LHCN-M2 (cell line): ENCODE measurements at regions not wholly inside any gene's neighbourhood (a gene's known extent, or its start where the extent isn't known, plus 50 kb on each side); places are given as distances from the start of the nearest gene placed in this dataset.
"Not testable (repeated sequence)": the region's sequence is repeated elsewhere in the genome, so short reads cannot be mapped to it uniquely, and the experiment has no call there.

ENCODE experiments used
- DNase-seq: peaks from one replicate; pipeline ENCODE4 v3.0.0-alpha.2; 2012; ENCODE audit warnings: low read depth

DNA sequence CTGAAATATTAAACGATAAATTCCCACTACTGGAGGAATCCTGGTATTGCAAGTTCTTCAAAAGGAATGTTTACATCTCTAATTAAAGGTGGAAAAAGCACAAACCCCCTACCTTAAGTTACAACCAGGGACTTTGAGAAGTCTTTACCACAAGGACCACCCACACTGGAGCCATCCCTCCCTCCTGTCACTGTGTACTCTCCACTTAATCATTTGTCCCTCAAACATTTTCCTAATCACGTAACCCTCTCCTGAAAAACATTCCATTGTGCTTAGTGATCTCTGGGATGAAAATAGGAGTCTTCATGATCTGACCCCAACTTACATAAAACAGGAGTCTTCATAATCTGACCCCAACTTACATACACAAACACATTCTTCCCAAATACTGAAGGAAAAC is 85.7 kb downstream of the SUCLG1 start:
- DNase-seq = no peak

DNA sequence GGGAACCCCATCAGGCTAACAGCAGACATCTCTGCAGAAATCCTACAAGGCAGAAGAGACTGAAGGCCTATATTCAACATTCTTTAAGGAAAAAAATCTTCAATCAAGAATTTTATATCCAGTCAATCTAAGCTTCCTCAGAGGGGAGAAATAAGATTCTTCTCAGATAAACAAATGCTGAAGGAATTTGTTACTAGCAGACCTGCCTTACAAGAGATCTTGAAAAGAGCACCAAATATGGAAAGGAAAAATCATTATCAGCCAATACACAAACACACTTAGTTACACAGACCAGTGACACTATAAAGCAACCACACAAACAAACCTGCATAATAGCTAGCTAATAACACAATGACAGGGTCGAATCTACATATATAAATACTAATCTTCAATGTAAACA is 96.5 kb downstream of the SUCLG1 start:
- no peak for DNase-seq

DNA sequence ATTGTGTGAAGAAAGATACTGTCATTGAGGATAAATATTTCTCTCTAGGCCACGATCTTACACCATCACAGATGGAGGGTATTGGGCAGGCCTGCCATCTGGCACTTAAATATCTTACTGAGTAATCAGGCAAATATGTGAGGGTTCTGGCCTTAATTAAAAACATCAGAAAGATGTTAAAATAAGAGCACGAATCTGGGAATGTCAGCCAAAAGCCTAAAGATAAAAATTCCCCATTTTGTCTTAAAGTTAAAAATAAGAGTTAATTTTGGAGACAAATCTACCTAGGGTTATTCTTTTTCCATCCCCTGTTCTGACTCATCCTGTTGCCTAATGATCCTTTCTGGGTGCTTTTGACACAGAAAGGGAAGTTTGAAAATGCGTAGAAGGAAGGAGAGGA is 121.0 kb downstream of the SUCLG1 start:
- no peak for DNase-seq

DNA sequence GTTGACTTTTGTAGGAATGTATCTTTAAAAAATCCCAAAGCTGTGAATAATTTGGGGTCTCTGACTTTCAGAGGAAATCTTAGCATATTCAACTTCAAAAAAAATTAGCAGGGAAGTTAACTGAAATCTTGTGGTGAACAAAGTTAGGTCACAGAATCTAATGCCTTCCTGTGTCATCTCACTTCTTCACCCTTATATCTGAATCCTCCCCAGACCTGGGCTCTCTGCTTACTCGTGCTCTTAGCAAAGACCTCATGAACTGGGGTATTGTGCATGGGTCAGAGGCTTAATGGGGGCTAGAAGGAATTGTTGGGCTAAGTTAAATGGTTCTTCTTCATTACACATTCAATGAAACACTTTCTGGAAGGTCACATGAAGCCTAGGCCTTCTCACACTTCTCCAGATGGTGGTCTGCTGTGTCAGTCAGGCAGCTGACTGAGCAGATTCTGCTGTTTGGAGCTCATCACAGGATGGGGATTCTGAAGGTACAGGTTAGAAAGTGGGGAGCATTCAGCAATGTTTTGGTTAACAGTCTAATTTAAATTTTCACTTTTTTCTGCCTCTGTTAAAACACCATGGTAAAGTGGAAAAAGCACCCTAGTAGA is 131.3 kb downstream of the SUCLG1 start:
- no peak for DNase-seq

DNA sequence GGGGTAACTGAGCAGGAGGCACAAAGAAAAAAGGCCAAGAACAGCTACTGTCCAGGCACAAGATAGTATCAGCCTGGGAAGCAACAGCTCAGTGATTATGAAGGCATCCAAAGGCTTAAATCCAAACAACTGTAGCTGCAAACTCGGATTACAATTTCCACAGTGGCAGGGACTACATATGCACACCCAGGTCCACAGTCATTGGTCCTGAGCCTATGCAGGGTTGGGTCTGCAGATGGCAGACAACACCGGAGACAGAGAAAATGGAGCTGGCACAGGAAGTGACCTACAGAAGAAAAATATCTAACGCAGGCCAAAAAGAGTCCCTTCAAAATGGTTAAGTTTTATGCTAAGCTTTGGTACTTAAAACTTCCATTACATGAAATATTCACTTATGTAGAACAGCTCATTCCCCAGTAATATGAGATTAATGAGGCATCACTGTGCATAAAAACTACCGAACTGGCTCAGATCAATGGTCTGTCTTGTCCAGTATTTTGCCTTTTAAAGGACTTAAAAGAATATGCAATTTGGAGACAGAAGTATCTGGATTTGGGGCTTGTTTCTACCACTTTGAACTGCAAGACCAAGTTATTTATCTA is 132.1 kb downstream of the SUCLG1 start:
- DNase-seq = no peak

DNA sequence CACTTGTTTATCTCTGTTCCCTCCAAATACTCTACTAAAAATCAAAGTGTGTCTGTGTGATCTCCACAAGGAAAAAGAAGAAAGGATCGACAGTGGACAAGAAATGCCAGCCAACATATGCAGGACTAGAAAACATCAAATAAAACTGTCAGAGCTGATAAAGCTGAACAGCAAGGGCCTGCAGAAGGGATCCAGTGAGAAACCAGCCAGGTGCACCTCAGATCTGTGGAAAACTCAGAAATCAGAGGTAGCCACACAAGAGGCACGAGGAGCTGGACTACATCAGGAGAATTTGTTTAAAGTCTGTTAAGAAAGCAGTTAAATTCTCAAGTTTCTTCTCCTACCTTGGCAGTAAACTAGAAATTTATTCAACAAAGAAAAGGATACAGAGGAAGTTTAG is 135.2 kb downstream of the SUCLG1 start:
- DNase-seq = no peak

DNA sequence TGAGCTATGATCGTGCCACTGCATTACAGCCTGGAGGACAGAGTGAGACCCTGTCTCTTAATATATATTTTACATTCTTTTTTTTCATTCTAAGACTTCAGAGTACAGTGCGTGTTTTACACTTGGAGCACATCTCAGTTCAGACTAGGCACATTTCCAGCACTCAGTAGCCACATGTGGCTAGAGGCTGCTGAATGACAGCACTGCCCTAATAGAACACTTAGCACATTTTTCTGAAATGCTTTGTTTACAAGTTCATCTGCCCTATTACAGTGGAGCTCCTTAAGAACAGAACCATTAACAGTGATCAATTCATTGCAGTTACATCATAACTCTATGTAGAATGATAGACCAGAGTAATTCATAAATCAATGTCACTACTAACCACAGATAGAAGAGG is 138.1 kb downstream of the SUCLG1 start:
- no peak for DNase-seq

DNA sequence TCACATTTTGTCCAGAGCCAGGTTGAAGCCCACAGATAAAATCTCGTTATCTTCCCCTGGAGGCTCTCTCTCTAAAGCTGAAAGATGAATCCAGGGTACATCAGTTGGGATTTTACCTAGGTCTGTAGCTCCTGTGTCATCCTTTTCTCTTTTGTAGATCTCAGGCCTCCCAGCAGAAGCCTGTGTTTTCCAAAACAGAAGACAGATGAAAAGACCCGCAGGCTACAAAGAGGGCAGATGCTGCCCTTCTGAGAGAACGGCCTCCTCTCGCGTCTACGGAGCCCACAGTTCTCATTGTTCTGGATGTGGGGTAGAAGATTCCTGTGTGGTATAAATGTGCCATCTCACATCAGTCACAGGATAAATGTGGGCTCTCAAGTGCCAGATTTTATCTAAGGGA is 139.5 kb downstream of the SUCLG1 start:
- DNase-seq = no peak

DNA sequence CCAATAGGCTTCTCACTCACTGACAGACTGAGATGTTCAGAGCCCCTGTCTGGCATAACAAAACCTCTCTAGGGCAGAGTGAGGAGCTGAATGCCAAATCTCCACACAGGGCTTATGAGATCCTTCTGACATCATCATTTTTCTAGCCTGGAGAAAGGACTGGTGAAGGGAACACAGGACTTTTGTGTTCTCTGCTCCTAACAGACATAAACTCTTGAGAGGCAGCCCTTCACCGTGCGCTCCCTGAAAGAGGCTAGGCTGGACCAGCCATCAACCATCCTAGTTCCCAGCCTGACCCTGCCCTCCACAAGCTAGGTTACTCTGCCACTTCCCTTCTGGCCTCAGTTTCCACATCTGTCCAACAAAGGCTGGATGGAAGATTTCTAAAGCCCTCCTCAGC is 141.9 kb downstream of the SUCLG1 start:
- DNase-seq = no peak

DNA sequence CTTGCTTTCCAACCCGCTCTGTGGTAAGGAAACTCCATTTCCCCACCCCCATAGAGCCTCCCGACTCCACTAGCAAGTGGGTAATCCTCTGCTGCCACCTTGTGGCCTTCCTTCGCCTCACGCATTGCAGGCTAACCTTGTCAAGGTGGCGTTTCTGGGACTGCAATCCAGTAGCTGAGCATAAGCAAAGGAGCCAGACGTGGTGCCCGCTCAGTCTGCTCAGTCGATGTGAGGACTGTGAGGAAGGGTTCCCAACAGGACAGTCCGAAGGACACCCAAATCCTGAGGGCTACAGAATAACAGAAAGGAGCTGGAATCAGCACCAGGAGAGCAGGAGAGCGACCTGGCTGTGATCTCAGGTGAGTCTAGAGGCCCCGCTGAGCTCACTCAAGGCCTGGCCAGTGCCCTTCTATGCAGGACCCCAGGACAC is 144.2 kb downstream of the SUCLG1 start:
- DNase-seq = peak; percentile 62

DNA sequence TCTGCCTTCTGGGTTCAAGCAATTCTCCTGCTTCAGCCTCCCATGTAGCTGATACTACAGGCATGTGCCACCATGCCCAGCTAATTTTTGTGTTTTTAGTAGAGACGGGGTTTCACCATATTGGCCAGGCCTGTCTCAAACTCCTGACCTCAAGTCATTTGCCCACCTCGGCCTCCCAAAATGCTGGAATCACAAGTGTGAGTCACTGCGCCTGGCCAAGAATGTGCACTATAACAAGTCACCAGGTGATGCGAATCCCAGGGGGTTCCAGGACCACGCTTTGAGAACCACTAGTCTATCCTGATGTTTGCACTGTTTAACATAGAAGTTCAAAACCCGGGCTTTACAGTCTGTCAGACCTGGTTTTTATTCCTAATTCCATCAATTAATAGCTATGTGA is 144.8 kb downstream of the SUCLG1 start:
- DNase-seq = no peak

DNA sequence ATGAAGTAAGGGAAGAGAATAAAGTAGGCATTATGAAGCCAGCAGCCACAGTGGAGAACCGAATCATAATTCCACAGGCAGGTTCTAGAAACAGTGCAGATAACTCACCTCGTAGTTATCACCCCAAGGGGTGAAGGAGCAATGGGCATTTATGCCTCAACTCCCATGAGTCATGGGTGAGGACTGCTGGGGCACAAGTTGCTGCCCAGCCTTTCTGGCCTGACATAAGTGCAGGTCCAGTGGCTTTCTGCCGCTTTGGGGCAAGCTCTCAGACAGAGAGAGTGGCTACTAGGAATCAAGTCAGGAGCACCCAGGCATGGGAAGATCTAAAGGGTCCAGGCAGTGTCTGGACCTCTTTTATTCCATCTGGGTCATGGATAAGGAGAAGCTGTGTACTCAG is 149.8 kb downstream of the SUCLG1 start:
- no peak for DNase-seq

DNA sequence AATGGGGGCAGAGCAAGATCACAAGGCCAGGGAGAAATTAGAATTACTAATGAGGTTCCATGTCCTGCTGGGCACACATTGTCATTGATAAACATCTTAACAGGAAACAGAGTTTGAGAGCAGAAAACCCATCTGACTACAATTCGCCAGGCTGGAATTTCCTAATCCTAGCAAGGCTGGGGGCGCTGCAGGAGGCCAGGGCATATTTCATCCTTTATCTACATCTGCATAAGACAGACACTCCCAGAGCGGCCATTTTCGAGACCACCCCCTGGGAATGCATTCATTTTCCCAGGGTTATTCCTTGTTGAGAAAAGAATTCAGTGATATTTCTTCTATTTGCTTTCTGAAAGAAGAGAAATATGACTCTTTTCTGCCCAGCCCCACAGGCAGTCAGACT is 152.7 kb downstream of the SUCLG1 start:
- no peak for DNase-seq

DNA sequence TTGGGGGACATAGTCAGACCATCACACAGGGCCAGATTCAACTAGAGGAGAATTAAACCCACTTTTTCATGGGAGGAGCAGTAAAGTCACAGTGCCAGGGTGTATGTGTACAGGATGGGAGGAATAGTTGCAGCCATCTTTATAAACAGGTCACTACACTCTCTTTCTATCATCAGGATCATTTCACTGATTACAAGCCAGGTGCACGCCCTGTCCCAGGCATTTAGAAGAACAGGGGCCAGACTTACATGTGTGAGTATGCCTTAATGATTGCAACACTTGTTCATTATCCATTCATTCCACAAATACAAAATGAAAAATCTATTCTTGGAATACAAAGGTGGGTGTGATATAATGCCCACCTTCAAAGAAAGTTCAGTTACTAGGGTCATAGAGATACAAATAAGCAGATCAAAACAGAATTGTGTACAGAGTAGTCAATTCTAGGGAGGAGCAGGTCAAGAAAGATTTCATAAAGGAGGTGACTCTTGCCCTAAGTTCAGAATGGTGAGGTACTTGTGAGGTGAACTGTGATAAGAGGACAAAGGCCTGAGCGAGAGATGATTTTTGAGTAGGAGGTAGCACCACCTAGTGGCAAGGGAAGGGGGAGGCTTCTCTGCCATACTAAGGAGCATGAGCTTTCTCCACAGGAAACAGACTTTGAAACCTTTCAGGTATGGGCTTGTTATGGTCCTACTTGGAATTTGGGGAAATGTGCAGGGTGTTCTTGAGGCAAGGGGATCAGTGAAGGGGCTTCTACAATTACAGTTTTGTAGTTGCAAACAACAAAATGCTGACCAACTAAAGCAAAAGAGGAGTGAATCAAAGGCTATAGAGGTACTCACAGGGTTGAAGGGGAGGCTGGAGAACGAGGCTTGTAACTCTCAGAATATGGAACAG is 156.3 kb downstream of the SUCLG1 start:
- peak; percentile 34 for DNase-seq

DNA sequence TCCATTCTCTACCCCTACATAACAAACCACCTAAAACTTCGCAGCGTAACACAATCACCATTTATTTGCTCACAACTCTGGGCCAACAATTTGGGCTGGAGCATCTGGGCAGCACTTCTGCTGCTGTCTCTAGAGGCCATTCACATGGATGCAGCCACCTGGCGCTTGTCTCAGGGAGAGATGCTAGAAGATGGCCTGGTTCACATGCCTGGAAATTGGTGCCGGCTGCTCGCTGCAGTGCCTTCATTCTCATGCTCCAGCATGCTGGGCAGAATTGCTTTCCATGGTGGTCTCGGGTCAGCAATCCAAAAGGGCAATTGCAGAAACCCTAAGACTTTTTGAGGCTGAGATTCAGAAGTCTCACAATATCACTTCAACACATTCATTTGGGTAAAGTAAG is 157.4 kb downstream of the SUCLG1 start:
- no peak for DNase-seq

DNA sequence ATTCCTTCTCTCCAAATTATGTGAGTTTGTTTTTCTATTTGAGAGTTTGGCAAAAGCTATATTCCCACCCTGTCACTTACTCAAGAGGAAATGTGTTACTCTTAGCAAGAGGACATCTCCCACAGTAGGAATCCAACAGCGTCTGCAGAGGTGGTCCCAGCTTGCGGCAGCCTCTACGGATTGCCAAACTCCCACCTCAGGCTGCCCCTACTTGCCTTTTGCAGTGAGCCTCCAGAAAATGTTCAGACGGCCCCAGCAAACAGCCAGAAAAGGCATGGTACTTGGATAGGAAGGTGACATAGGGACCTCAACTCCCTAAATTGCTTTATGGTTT is 158.4 kb downstream of the SUCLG1 start:
- no peak for DNase-seq

DNA sequence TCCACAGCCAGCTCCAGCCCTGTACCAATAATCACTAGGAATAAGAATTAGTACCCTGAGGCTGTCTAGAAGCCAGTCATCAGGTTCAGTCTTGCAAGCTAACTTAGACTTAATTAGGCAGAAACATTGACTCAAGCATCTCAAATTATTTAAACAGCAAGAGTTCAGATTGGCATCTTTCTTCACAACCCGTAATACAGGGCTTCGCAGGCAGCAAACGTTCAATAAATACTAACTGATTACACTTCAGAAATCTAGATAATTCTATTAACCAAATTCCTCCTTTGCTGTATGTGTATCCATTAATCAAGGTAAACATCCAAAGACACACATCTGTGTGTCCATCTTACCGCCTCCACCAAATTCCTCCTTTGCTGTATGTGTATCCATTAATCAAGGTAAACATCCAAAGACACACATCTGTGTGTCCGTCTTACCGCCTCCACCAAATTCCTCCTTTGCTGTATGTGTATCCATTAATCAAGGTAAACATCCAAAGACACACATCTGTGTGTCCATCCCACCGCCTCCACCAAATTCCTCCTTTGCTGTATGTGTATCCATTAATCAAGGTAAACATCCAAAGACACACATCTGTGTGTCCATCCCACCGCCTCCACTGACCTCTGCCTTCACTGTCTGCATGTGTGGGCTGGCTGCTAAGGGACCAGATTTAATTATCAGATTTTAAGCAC is 158.9 kb downstream of the SUCLG1 start:
- not testable (repeated sequence) for DNase-seq

DNA sequence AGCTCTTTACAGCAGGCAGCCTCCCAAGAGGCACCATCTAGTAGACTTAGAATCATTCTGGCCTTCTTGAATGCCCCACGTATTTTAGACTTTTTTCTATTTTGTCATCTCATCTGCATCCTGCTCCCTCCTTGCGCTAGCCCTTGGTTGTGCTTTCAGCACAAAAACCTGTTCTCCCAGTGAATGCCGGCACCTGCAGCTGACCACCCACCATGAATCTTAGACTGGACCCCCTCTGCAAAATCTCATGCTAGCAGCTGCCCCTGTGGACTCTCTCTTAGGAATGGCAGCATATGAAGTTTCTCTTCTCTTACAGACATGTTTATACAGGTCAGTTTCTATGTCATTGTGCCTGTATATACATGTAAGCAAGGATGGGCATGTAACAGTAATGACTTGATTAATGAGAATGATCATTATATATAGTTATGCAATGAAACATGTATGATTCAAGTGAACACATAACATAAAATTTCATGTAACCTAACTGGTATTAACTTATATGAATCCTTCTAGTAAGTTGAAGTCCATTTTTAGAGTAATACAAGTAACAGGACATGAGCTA is 159.8 kb downstream of the SUCLG1 start:
- no peak for DNase-seq

DNA sequence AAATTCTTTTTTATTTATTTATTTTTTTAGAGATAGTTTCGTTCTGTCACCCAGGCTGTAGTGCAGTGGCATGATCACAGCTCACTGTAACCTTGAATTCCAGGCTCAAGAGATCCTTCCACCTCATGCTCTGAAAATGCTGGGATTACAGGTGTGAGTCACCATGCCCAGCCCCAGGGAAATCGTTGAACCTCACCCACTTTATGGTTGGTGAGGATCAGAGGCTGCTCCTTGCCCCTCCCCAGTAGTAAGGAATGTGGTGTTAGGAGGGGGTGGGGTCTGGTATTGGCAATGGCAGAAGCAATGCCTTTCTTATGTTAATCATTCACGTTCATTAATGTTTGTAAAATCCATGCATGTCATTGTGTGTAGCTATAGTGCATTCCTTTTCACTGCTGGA is 161.9 kb downstream of the SUCLG1 start:
- no peak for DNase-seq

DNA sequence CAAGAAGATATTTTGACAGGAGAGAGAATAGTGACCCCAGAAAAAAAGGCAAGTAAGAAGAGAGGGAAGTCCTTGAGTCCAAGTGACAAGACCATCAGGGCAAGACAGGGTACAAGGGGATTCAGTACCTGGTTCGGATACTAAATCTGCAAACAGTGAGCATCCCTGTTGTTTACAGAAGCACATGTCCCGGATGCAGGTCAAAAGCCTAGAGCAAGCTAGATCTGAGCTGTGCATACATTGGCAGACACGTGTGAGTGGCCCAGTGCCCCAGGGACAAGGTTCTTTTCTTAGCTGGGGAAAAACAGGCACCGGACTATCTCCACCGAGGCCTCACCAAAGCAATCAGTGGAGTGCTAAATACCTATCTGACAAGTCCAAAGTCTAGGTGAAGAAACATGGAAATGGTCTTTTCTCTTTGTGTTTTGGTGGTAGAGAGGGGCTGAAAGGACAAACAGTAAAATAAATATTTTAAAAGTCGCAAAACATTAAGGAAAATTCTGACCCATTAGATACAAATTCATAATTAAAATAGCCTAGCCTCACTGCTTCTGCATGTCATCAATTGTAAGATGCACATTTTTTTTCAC is 165.2 kb downstream of the SUCLG1 start:
- no peak for DNase-seq

DNA sequence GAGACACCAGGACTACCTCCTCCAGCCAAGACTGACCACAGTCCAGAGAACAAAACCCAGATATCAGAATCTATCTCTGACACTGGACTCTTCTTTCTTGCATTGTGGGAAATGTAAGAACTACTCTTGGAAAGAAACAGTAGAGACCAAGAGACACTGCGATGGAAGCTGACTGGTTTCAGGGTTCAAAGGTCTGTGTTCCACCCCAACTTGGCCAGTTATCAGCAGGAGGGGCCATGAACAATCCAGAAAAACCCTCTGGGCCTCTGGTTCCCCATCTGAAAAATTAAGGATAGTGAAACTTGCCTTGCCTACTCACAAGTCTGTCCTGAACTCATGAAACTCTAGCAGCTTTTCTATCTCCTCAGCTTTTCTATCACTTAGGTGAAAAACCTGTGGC is 166.5 kb downstream of the SUCLG1 start:
- DNase-seq = no peak

DNA sequence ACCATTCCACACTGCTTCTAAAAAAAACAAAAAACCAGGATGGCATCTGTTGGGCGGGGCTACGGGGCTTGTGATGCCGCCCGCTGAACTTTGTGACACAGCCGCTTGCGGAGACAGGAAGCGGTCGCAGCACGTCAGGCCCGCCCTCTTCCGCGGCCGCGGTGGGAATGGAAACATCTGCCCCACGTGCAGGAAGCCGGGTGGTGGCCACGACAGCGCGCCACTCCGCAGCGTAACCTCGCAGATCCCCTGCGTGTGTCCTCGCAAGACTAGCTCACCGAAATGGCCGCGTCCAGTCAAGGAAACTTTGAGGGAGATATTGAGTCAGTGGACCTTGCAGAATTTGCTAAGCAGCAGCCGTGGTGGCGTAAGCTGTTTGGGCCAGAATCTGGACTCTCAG is 168.5 kb downstream of the SUCLG1 start:
- no peak for DNase-seq
